CD4-positive, alpha-beta T cell treated with Interleukin-15 for 1 hour (primary cell): ENCODE measurements at regions not wholly inside any gene's neighbourhood (a gene's known extent, or its start where the extent isn't known, plus 50 kb on each side); places are given as distances from the start of the nearest gene placed in this dataset.

ENCODE experiments used
- DNase-seq: peaks from one replicate; pipeline ENCODE4 v3.0.0-alpha.2; 2020

DNA sequence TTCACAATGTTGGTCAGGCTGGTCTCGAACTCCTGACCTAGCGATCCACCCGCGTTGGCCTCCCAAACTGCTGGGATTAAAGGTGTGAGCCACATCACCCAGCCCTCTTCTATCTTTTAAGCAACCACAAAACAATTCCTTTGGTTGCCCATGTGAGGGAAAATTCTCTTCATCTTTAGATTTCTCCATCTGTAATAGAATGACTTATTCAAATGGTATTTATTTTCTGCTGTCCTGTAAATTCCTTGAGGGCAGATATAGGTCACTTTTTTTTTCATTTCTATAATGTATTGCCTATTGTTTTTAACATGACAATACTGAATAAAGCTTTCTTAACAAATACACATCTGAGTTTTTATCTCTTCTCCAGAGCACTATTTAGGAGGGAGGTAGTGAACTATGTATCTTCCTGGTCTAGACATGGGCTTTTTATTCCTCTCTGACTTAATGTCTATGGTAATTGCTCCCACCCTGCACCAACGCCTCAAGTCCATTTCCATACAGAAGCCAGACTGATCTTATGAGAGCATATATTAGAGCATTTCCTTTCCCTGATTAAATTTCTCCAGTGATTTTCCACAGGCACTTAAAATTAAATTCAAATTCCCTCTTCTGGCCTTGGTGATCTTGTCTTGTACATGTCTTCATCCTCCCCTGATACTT, 595.6 kb downstream of the CAAP1 start:
- DNase-seq = no peak

DNA sequence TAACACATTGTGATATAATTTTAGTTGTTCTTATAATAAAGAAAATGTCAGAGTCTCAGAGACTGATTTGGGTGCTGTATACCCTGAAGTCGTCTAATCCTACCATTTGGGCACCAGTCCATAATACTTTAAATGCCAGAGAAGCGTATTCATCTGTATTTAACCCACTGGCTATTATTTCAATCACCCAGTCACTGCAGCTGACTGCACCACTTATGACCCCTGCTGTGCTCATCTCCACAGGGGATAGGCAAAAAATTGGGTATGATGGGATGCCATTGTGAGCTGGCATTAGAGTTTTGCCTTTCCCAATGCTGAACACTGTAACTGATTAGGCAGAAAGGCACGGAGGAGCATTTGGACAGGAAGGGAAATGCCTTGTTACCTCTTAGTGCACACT, 599.7 kb downstream of the CAAP1 start:
- no peak for DNase-seq

DNA sequence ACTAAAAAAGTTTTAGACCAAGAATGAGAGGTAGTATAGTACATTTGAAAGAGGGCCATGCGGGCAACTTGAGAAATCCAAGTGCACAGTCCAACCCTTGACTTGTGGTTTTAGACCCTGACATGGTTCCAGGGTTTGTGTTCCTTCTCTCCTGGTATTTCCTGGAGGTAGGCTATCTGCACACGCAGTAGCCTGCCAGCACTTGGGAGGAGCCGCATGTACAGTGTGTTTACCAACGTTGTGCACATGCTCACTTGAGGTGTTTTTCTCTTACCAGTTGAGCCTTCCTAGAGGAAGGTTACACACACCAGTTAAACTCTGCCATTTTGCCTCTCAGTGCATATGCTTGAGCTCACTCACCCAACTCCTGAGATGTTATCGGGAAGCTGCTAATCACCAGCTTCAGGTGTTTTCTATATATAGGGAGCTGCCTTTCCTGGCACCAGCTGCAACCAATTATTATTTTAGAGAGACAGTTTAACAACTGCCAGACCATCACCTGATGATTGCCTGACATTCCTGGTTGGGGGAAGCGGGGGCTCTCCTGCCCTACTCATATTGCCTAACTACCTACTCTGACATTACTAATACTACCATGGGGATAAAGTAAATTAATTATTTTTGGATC, 593.4 kb upstream of the TUSC1 start:
- DNase-seq = no peak

DNA sequence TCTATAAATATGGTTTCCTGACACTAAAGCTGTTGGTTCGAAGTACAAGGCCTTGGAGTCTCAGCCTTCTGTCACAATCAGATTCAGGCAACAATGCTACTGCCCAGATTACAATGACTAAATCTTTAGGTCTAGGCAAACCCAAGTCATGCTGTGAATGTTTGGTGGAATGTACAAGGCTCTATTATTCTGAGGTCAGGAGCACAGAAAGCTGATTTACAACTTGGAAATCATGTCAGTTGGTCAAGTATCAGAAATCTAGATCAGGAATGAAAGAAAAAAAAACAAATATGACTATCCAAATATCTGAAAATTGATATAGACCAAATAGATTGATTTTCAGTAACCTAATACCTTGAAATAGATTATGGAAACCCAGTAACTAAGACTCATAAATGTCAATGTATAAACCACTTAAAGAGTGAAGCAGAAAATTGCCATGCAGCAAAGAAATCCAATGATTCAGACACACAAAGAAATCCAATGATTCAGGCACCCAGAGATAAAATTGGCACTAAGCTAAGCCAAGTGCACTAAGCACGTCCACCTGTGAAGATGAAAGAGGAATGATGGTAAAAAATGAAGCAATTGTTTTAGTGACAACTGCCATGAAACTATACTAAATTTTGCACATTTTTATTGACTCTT, 588.0 kb upstream of the TUSC1 start:
- no peak for DNase-seq

DNA sequence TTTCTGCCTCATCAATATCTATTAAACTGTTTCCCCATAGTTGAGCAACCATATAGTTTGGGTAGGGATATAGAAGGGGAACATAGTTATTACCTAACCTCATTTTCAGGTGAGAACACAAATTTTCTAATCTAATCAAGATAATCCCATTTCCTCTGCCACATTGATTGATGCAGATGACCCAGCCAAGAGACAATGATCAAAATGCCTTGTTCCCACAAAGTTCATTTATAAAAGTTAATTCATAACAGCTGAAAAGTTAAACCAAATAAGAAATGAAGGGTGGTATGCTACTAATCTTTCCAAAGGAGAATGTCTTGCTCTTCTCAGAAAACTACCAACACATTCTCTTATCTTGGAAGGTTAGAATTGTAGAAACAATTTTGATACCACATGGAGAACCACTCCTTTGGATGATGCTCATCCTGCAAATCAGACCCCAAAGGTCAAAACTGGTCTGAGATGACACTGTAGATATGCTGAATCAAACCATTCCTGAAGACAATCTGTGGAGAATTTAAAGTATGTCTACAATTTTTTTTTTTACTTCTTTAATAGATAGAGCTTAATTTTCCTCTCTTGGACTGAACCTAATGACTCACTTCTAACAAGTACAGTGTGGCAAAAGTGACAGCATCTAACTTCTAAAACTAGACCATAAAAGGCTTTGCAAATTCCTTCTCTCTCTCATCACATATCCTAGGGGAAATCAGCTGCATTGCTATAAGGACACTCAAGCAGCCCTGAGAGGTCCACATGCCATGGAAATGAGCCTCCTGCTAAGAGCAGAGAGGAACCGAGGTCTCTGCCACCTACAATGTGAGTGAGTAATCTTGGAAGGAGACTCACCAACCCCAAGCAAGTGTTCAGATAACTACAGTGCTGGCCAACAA, 586.7 kb upstream of the TUSC1 start:
- no peak for DNase-seq

DNA sequence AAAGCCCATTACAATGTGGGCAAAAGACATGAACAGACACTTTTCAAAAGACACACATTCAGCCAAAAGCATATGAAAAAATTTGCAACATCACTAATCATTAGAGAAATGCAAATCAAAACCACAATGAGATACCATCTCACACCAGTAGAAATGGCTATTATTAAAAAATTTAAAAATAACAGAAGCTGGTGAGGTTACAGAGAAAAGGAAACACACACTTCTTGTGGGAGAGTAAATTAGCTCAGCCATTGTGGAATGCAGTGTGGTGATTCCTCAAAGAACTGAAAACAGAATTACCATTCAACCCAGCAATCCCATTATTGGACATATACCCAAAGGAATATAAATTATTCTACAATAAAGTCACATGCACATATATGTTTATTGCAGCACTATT, 585.2 kb upstream of the TUSC1 start:
- no peak for DNase-seq

DNA sequence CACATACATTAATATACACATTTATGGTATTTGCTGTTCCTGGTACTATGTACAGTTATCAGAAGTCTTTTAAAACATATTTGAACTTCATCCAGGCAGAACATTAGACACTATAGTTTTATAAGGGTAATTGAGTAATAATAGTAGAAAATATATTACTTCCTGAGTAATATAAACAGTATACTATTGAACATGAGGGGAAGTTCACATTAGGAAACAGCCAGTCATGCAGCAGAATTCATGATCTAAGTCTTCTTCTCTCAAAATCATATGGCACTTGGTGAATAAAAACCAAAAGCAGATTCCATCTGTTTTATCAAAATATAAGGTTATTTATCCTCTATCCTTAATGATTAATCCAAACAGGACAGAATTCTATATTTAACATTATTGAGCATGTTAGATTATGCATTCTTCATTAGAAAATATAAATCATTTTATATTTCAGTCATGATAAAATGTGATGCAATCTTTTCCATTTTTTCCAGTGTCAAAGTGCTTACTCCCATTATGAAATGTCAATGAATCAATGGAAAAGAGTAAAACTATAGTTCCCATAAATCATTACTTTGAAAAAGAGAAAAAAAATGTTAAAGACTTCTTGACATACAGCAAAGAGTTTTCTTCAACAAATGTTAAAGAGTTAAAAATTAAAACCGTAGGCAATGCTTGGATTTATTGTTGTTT, 584.3 kb upstream of the TUSC1 start:
- DNase-seq = no peak

DNA sequence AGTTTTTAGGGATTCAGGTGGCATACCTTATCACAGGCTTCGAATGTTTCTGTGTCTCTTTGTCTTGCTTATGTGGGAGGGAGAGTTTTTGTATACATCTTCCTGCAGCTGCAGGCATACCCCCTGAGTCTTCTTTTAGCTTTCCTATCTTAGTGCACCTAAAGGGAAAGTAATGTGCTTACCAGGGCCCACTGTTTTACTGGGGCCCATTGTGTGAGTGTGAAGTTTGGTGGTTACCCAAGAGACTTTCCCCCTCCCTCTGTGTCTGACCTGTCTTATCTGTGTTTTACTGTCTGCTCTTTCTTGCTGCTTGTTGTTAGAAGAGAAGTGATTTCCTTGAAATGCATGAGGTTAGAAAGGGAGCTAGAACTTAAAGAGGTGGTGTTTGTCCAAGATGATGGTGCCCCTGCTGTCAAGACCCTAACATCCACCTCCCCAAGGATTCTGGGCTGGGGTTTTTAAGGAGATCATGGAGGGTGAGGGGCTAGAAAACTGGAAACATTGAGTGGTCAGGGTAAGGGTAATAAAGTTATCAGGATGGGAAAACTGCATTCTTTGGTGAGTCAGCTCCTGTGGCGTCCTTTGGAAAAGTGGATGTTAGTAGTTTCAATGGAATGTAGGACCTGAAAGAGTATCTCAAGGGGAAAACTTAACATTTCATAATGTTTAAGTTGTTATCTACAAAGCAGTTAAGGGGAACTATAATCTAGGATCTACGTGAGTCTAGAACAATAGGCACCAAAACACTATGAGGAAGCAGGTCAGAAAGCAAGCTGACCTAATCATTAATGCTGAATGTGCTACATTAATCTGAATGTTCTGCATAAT, 583.5 kb upstream of the TUSC1 start:
- no peak for DNase-seq

DNA sequence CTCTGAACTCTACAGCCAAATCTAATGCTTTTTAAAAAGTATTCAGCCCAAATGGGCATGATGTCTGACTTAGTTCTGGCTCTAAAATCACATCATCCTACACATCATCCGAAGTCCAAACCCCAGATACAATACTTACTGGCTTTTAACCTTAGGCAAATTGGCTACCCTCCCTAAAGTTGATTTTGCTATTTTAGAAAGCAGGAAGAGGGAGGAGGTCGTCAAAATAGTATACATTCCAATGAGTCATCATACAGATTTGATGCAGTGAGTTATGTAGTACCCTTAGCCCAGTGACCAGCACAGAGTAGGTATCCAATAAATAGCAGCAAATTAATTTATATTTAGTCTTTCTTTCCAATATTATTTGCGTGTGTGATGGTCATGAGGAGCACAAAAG, 582.0 kb upstream of the TUSC1 start:
- no peak for DNase-seq

DNA sequence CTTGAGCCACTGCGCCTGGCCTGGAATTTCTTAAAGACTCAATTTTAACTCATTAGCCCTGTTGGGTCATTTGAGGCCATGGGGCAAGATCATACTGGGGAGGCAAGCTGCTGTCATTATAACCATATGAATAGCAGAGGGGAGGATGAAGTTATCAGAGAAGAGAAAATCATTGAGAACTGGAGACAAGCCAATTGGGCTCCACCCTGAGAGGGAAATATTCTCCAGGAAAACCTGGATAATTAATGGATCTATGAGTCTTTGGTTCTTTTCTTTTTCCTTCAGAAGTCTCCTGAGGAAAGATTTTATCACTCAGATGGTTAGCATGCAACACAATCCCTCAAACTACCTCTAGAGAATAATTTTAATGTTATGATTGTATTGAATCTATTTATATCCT, 569.6 kb upstream of the TUSC1 start:
- no peak for DNase-seq

DNA sequence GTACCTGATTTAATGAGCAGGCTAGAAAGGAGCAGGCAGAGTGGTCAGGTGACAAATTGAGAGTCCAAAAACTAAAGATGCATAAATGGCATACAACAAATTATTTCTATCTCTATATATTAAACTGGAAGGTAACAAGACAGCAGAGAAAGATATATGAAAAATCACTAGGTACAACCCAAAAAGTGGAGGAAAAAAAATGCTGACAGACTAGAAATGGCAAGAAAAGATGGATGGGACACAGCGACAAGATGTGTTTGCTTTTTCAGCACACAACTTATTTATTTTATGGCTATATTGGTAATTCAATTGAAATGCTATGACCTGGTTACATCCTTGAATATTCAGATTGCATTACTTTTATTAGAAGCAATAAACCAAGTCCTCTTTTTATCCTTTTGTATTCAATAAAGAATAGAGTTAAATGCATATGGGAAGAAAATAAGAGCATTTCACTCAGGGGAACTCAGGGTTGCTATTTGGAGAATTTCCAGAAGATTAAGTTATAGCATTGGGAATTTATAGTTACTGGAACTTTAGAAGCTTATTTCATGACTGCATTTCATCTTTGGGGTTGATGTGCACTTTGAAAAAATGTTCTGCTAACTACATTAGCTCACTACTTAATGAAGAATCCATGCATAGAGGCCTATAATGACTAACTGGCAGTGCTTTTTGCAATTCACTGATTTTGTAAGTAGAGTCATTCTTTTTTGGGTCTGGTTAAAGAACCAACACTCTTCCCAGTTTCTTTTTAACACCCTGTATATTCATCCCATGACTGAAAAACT, 566.6 kb upstream of the TUSC1 start:
- DNase-seq = no peak

DNA sequence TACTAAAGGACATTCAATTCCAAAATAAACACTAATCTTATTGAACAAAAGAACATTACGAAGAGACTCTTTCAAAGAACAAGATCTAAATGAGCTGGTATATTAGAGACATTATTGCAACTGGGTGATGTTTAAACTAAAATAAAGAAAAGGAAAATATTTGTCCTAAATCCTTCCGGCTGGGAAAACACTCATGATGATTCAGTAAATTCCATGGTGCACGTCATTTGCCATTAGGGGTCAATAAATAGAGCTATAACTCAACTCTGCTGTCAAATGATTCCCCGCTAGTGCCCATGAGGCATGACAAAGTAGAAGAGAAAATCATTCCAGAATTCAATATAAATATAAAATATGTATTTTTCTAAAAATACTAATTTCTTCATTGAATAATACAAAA, 565.5 kb upstream of the TUSC1 start:
- no peak for DNase-seq

DNA sequence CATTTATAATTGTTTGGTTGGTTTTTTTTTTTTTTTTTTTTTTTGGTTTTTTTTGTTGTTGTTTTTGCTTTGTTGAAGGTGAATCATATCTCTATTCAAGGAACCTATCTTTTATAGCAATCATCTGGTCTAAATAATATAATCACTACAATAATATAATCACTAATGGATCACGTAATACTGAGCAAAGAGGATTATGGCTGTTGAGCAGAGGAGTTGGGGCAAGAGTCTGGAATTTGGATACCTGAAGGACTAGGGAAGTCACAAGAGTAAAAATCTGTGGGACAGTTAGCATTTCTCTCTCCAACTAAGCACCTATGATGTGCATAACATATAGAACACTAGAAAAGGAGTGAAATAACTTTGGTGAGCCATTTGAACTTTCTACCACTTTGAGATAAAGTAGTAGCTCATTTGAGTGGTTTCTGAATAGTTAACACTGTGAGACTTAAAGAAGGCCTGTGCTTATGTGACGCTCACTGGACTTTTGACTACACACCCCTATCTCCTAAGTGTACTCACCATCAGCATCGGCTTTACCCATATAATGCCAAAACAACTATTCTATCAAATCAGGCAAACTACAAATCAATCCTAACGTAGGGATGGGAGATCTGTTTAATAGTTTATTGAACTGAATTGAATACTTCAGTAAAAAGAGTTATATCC, 564.9 kb upstream of the TUSC1 start:
- no peak for DNase-seq

DNA sequence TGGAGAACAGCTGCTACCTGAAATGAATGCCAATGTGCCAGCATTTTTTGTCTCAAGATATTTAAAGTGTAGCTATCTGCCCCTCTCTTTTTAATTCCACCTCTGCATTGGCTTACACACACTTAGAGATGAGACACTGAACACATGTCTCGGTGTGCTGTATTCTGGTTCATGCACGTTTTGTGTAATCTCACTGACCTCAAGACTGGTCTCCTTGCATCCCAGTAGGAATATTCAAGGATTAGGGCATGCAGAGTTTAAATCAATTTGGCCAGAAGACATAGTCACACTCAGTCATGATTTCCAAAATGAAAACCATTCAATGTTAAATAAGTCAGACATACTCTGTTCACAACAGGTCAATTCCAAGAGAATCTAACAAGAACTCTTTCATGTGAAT, 561.8 kb upstream of the TUSC1 start:
- DNase-seq = no peak

DNA sequence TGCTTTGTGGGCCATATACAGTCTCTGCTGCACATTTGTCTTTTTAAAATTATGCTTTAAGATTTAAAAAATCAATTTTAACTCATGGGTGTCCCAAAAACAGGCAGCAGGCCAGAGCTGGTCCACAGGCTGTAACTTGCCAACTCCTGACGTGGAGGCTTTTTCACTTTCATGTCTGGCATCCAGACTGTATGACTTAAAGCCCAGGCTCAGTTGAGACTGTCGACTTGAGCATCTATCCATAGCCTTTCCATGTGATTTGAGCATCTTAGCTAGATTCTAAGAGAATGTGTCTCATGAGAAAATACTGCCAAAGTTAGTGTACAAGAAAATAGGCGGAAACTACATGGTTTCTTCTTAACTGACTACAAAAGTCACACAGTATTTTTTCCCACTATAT, 559.0 kb upstream of the TUSC1 start:
- no peak for DNase-seq

DNA sequence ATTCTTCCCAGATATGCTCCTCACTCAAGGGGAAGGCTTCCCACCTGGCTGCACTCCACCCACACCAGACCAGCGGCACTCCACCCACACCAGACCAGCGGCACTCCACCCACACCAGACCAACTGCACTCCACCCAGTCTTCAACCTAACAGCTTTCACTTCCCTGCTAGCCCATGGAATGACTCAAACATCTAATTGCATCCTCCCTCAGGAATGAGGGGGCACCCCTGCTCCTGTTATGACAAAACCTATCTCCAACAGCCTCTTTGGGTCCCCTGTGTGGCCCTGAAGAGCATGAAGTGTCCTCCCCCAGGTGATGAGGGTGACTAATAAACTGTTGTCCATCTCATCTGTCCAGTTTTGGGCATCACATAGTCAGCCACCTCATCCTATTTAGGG, 556.6 kb upstream of the TUSC1 start:
- no peak for DNase-seq

DNA sequence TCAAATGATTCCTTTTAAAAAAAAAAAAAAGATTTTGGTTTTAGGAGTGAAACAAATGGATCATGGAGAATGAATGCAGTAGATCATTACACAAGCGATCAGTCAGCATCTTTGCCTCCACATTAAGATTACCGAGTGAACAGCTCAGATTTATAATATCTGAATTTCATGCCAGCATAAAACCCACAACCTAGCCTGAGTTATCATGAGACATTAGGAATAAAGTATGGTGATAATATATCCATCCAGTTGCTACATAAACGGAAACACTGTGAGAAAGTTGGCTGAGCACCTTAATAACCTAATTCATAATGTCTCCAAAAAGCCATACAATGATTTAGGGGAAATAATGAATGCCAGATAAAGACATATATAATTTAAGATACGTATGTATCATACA, 553.1 kb upstream of the TUSC1 start:
- no peak for DNase-seq

DNA sequence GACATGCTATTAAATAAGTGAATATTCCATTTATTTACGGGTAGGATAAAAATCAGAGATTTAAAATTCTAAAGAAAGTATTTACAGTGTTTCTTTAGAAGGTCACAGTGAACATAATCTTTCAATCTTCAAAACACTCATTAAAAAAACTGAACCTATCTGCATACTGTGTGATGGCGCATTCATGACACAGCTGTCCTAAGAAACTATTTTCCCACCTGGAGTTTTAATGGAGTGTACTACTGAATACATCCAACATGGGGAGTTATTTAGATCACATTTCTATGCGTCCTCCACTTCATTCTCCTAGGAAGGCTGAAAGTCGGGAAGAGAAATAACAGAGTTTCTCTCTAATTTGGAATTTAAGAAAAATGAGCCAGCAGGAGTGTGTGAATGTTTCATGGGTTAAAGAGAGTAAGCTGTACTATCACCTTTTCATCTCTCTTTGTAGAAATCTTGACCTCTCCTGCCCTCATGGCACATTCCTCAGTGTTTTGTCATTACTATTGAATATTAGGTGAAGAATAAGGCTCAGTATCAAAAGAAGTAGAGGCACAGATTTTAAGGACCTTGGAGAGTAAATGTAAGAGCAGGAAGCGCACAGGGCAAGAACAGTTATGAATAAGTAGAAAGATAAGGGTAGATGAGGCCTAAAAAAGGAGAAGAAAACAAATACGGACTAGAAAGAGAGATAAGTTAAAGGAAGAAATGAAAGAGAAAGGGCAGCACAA, 551.2 kb upstream of the TUSC1 start:
- DNase-seq = no peak

DNA sequence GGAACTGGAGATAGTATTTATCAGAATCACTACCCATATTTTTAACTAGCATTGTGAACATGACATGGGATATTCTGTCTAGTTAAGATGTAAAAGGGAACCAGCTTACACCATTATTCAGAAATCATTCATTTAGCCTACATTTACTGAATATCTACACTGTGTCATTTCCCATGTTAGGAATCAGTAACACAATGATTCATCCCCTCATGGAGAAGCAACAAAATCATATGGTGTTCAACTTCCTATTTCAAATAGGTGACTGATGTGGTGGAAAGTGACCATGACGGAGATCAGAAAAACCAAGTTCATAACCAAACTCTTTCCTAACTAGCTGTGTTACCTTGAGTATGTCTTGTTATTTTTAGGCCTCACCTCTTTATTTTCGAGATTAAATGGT, 550.0 kb upstream of the TUSC1 start:
- DNase-seq = no peak

DNA sequence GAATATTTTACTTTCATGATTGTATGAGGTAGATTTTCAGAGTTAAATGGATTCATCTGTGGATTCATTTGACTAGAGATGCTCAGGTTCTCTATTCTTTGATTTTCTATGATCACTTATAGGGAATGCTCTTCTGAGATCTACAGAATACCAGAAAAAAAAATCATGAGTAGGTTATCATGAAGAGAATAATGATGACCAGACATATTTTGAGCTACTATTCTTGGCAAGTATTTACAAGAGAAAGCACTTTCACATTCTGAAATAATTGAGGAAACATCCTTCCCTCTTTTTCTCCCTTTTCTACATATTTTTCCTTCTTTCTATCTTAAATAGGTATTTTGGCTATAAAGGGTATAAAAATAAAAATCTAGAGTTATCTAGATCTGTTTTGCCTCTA, 543.0 kb upstream of the TUSC1 start:
- no peak for DNase-seq
